HG03442 (cell line): ENCODE measurements at regions not wholly inside any gene's neighbourhood (a gene's known extent, or its start where the extent isn't known, plus 50 kb on each side); places are given as distances from the start of the nearest gene placed in this dataset.

Source experiments
- ATAC-seq: cut with Tn5 transposase; IDR thresholded peaks from one replicate; pipeline ENCODE4 v1.9.1; 2021; ENCODE audit warnings: mild to moderate bottlenecking, moderate library complexity; ENCODE audit not compliant: unreplicated experiment

GRCh38 chr9:2303056-2303455 lies 287.9 kb downstream of the SMARCA2 start:
- no peak for ATAC-seq

GRCh38 chr9:2307480-2307879 lies 292.3 kb downstream of the SMARCA2 start:
- ATAC-seq = no peak

- no peak for ATAC-seq
Observed at GRCh38 chr9:2311920-2312319, 296.8 kb downstream of the SMARCA2 start.

- ATAC-seq = no peak
Observed at GRCh38 chr9:2313512-2313911, 298.4 kb downstream of the SMARCA2 start.

GRCh38 chr9:2317591-2317990 lies 302.4 kb downstream of the SMARCA2 start:
- ATAC-seq = no peak

GRCh38 chr9:2319421-2319820 lies 302.2 kb upstream of the VLDLR start:
- no peak for ATAC-seq

GRCh38 chr9:2320114-2320513 lies 301.5 kb upstream of the VLDLR start:
- no peak for ATAC-seq

- no peak for ATAC-seq
Observed at GRCh38 chr9:2320632-2321031, 301.0 kb upstream of the VLDLR start.

GRCh38 chr9:2321523-2322148 lies 300.0 kb upstream of the VLDLR start:
- ATAC-seq = no peak

GRCh38 chr9:2324742-2325141 lies 296.8 kb upstream of the VLDLR start:
- ATAC-seq = no peak

- ATAC-seq = no peak
Observed at GRCh38 chr9:2332663-2333062, 288.9 kb upstream of the VLDLR start.

- ATAC-seq = no peak
Observed at GRCh38 chr9:2335260-2335659, 286.3 kb upstream of the VLDLR start.

GRCh38 chr9:2336055-2336454 lies 285.5 kb upstream of the VLDLR start:
- no peak for ATAC-seq

GRCh38 chr9:2337131-2337530 lies 284.5 kb upstream of the VLDLR start:
- ATAC-seq = no peak

- no peak for ATAC-seq
Observed at GRCh38 chr9:2337627-2338026, 284.0 kb upstream of the VLDLR start.

- no peak for ATAC-seq
Observed at GRCh38 chr9:2338777-2339365, 282.7 kb upstream of the VLDLR start.

- no peak for ATAC-seq
Observed at GRCh38 chr9:2339416-2339815, 282.2 kb upstream of the VLDLR start.

- no peak for ATAC-seq
Observed at GRCh38 chr9:2340046-2340760, 281.4 kb upstream of the VLDLR start.

- no peak for ATAC-seq
Observed at GRCh38 chr9:2341126-2341525, 280.5 kb upstream of the VLDLR start.

- ATAC-seq = no peak
Observed at GRCh38 chr9:2341956-2342355, 279.6 kb upstream of the VLDLR start.

- no peak for ATAC-seq
Observed at GRCh38 chr9:2343756-2344155, 277.8 kb upstream of the VLDLR start.

- no peak for ATAC-seq
Observed at GRCh38 chr9:2344436-2344835, 277.2 kb upstream of the VLDLR start.
